GM06990 (cell line): ENCODE measurements at regions not wholly inside any gene's neighbourhood (a gene's known extent, or its start where the extent isn't known, plus 50 kb on each side); places are given as distances from the start of the nearest gene placed in this dataset.

Experiments used
- DNase-seq: peaks from one replicate; pipeline ENCODE4 v3.0.0-alpha.2; 2011; ENCODE audit not compliant: insufficient read length; ENCODE audit errors: extremely low read depth
- H3K27me3 ChIP-seq: replicated peaks from 2 replicates; pipeline ENCODE4 v1.6.0; 2011; ENCODE audit warnings: low read length; ENCODE audit not compliant: control insufficient read depth, insufficient read depth
- H3K36me3 ChIP-seq: 2 replicates; pipeline ENCODE4 v1.5.1; 2011; ENCODE audit warnings: low read length; ENCODE audit not compliant: control insufficient read depth, insufficient read depth
- H3K4me3 ChIP-seq: replicated peaks from 2 replicates; pipeline ENCODE4 v1.5.1; 2011; ENCODE audit warnings: low read depth, mild to moderate bottlenecking, control low read depth, low read length
- TF ChIP-seq, protein P1 (sequence below): IDR thresholded peaks from 2 replicates; pipeline ENCODE4 v1.5.1; 2011; ENCODE audit warnings: low read length, control low read depth, mild to moderate bottlenecking, inconsistent platforms; ENCODE audit not compliant: insufficient read depth, poor library complexity, severe bottlenecking

DNA sequence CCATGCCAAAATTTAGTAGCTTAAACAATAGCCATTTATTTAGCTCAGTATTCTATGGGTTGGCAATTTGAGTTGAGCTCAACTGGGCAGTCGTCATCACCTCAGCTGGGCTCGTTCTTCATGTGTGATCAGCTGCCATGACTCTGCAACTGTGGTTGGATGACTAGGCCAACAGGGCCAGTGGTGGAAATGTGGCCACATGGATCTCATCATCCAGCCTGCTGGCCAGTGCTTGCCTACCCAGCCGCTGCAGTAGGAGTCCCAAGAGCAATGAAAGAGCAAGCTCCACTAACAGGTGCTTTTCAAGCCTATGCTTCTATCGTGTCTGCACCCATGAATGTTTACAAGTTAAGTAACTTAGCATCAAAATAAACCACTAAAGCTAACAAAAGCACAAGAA lies 158.0 kb downstream of the ATPSCKMT start:
- Histone ChIP-seq H3K27me3 (no peaks in the 10 kb centered on the region), H3K36me3 (no peaks in the 10 kb centered on the region), H3K4me3 (no peak overlapping the region)
- DNase-seq = no peak
- TF ChIP-seq, protein P1, sequence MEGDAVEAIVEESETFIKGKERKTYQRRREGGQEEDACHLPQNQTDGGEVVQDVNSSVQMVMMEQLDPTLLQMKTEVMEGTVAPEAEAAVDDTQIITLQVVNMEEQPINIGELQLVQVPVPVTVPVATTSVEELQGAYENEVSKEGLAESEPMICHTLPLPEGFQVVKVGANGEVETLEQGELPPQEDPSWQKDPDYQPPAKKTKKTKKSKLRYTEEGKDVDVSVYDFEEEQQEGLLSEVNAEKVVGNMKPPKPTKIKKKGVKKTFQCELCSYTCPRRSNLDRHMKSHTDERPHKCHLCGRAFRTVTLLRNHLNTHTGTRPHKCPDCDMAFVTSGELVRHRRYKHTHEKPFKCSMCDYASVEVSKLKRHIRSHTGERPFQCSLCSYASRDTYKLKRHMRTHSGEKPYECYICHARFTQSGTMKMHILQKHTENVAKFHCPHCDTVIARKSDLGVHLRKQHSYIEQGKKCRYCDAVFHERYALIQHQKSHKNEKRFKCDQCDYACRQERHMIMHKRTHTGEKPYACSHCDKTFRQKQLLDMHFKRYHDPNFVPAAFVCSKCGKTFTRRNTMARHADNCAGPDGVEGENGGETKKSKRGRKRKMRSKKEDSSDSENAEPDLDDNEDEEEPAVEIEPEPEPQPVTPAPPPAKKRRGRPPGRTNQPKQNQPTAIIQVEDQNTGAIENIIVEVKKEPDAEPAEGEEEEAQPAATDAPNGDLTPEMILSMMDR = no peak

DNA sequence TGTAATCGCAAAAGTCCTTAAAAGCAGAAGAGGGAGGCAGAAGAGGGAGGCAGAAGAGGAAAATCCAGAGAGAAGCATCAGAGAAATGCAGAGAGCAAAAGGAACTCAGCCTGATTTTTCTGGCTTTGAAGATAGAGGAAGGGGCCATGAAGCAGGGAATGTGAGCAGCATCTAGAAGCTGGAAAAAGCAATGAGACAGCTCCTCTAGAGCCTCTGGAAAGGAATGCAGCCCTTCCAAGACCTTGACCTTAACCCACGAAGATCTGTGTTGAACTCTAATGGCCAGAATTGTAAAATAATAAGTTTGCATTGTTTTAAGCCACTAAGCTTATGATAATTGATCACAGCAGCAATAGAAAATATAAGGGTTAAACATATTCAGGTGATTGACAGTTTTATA lies 159.6 kb downstream of the ATPSCKMT start:
- TF ChIP-seq, protein P1 = no peak
- H3K27me3 ChIP-seq = no peaks in the 10 kb centered on the region

DNA sequence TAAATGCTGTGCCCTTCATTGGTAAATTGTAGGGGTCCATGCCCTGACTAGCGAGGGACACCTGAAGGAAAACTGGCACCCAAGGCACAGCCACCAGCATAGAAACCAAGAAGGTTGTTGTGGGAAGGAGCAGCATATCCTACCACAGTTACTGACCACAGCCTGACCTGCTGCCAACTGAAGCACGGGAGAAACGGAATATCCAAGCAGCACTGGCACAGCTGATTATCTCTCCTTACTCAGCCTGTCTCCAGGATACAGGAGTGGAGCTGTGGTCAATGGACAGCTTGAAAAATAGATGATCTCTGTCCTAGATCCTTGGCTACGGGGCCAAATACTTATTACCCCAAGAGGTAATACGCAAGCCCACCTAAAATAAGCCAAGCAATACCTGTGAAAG lies 164.5 kb downstream of the ATPSCKMT start:
- no peak for DNase-seq
- TF ChIP-seq, protein P1 = no peak
- Histone ChIP-seq H3K36me3 (no peaks in the 10 kb centered on the region), H3K4me3 (no peak overlapping the region), H3K27me3 (no peaks in the 10 kb centered on the region; the same call in 1 of the 2 replicates)

More for the DNA sequence above, 159.6 kb downstream of the ATPSCKMT start:
- no peak for DNase-seq
- H3K36me3 ChIP-seq = no peaks in the 10 kb centered on the region
- no peak overlapping the region for H3K4me3 ChIP-seq

DNA sequence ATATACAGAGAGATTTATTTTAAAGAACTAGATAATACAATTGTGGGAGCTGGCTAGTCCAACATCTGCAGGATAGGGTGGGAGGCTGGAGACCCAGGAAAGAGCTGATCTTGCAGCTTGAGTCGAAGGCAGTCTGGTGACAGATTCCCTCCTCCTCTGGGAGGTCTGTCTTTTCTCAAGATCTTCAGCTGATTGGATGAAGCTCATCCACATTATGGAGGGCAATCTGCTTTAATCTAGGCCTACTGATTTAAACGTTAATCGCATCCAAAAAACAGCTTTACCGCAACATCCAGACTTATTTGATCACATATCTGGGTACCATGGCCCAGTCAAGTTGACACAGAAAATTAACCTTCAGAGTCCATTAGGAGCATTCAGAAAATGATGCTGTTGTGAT lies 168.1 kb downstream of the ATPSCKMT start:
- H3K4me3 ChIP-seq = no peak overlapping the region
- TF ChIP-seq, protein P1 = no peak
- DNase-seq = no peak
- no peaks in the 10 kb centered on the region for H3K36me3 ChIP-seq
- H3K27me3 ChIP-seq = no peaks in the 10 kb centered on the region; the same call in 1 of the 2 replicates

DNA sequence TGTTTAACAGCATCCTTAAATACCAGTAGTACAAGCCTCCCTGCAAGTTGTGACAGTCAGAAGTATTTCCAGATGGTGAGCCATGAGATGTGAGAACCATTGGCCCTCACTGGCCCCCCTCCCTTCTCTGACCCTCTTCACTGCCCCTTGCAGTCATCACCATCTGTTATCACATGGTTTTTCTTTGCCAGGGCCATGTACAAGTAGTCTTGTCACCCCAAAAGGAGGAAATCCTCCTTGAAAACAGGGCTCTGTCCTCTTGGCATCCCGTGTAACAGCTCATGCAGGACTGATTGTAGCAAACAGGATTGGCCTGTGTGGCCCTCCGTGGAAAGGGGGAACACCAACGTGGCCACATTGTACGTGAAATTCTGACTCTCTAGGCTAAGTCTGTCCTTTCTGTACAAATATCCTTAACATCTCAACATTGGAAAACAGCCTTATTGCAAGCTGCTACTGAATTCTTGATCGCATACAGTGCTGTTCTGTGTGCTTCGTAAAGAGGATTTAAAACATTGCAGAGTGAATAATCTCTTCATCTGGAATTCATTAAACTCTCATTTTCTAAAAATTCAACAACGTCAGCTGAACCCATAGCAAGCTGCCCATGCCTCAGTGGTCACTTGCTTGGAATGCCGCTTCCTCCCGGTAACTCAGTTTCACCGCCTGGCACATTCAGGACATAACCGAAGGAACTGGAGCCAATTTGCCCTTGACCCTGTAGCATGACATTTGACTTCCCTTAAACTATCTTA lies 171.7 kb downstream of the ATPSCKMT start:
- DNase-seq = no peak
- TF ChIP-seq, protein P1 = no peak
- Histone ChIP-seq H3K36me3 (no peaks in the 10 kb centered on the region), H3K27me3 (peaks cover 3% of the 10 kb centered on the region), H3K4me3 (no peak overlapping the region)
